ENCODE measurements at regions not wholly inside any gene's neighbourhood (a gene's known extent, or its start where the extent isn't known, plus 50 kb on each side); places are given as distances from the start of the nearest gene placed in this dataset.

- TF ChIP-seq CTCF (conservative IDR thresholded peaks at IDR 0.05; ENCODE audit: low read length) = no peak
- TF ChIP-seq EZH2phosphoT487 (IDR thresholded peaks at IDR 0.05; ENCODE audit: borderline replicate concordance, low read depth, low read length) = no peak
These were observed 171.9 kb upstream of the ZNF267 start for GRCh38 chr16:31701734-31702133.
